GM10248 (cell line): ENCODE measurements at regions not wholly inside any gene's neighbourhood (a gene's known extent, or its start where the extent isn't known, plus 50 kb on each side); places are given as distances from the start of the nearest gene placed in this dataset.
"Not testable (repeated sequence)": the region's sequence is repeated elsewhere in the genome, so short reads cannot be mapped to it uniquely, and the experiment has no call there.

ENCODE experiments used
- CTCF ChIA-PET: fragments of 300-600 bp; sonication (Branson Sonifier 250); formaldehyde crosslinking; extraction: SDS; loops from one replicate; lab custom pipeline; 2021; ENCODE audit warnings: antibody characterized with exemption; lab: Yijun Ruan, JAX
- POLR2A ChIA-PET: fragments of 350-650 bp; sonication (Branson Sonifier 250); formaldehyde crosslinking; extraction: SDS; loops from one replicate; lab custom pipeline; 2020; ENCODE audit warnings: antibody characterized with exemption; lab: Yijun Ruan, JAX
- DNase-seq: peaks from one replicate; pipeline ENCODE4 v3.0.0; 2012; ENCODE audit errors: extremely low spot score
- CTCF ChIP-seq: IDR thresholded peaks from 2 replicates; pipeline ENCODE4 v1.5.1; 2012; ENCODE audit warnings: mild to moderate bottlenecking, low read depth; ENCODE audit errors: extremely low read depth, missing control alignments, control extremely low read depth

DNA sequence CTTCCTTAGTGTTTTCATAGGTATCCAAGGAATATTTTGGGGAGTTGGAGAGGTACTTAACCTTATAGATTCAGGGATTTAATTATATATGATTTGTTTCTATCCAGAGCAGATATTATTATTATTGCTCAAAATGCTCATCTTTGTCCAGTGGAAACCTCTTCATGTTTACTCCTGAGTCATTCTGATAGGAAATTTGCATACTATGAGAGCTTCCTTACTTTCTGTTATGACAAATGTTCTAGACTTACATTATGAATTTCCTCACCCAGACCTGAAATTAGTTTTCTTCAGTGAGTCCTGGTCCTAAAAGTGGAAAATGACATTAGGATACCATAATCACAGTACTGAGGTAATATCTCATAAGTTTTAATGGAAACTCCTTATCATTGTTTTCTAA lies 57.5 kb upstream of the PLPPR5 start:
- CTCF ChIA-PET = no interaction called here

DNA sequence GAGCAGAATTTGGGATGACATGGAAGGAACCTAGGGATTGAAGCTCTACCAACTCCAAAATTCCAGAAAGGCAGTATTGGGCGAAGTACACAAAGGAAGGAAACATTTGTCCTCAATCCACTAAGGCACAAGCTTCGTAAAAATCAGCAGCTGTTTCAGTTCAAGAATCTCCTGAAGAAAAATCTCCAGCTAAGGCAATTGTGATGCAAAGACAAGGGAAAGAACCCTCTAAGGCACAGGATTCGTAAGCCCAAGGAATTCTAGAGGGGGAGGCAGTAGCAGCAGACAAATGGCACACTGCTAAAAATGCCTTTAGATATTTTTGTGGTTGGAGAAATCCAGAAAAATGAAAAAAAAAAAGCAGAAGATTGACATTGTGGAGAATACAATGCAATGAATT lies 64.5 kb upstream of the PLPPR5 start:
- ChIA-PET POLR2A (no interaction called here), CTCF (no interaction called here)
- TF ChIP-seq CTCF = no peak
- no peak for DNase-seq

More for the DNA sequence above, 57.5 kb upstream of the PLPPR5 start:
- no peak for DNase-seq
- TF ChIP-seq CTCF = no peak
- POLR2A ChIA-PET = no interaction called here

DNA sequence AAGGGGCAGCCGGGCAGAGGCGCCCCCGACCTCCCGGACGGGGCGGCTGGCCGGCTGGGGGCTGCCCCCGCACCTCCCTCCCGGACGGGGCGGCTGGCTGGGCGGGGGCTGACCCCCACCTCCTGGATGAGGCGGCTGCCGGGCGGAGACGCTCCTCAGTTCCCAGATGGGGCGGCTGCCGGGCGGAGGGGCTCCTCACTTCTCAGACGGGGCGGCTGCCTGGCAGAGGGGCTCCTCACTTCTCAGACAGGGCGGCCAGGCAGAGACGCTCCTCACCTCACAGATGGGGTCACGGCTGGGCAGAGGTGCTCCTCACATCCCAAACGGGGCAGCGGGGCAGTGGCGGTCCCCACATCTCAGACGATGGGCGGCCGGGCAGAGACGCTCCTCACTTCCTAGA lies 73.9 kb upstream of the PLPPR5 start:
- POLR2A ChIA-PET, DNase-seq, CTCF ChIA-PET: not testable (repeated sequence)

DNA sequence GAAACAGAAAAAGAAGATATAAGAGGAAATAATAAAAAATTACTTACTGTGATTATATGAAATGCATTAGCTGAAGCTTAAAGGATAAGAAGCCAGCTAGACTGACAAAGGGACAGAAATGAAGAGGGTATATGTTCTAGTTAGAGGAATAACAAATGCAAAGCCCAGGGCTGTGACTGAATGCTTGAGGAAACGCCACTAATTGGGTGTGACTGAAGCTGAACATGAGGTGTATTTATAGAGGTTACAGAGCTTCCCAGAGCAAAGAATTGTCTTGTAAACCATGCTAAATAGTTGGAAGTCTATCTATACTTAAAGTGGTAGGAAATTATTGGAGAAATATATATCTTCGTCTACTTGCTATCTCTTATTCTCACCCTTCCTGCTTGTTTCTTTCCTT lies 77.7 kb upstream of the PLPPR5 start:
- TF ChIP-seq CTCF = no peak
- ChIA-PET POLR2A (no interaction called here), CTCF (interaction anchor here (1.8 kb wide), 1 partner anchor 11 kb away, joined by 5 read pairs; no protein-coding TSS in a partner anchor)
- no peak for DNase-seq

DNA sequence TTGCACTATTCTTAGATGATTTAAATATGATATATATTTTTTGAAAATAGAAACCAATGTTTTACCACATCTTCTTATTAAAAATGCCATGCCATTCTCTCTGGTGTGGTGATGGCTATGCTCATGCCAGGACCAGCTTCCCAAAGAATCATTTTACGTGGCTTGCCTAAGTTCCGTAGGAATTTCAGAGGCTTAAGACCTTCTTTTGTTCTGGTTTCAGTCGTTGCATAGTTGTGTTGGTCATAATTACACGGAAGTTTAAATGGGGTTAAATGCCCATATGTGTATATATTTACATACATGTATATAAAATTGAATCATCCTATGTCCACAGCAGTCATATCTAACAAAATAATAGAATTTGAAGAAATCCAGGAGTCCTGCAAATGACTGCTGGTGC lies 78.7 kb upstream of the PLPPR5 start:
- ChIA-PET POLR2A (no interaction called here), CTCF (no interaction called here)
- no peak for TF ChIP-seq CTCF
- no peak for DNase-seq

GRCh38 chr1:99084562-99084961 lies 79.9 kb upstream of the PLPPR5 start:
- DNase-seq = no peak
- TF ChIP-seq CTCF = no peak
- POLR2A ChIA-PET = no interaction called here
- CTCF ChIA-PET = no interaction called here

GRCh38 chr1:99086057-99086456 lies 81.4 kb upstream of the PLPPR5 start:
- POLR2A ChIA-PET = no interaction called here

More at GRCh38 chr1:99086057-99086456, 81.4 kb upstream of the PLPPR5 start:
- no peak for DNase-seq
- TF ChIP-seq CTCF = no peak
- CTCF ChIA-PET = interaction anchor here (1.0 kb wide), 1 partner anchor 10 kb away, joined by 3 read pairs; no protein-coding TSS in a partner anchor
